NCI-H1048 (cell line): ENCODE measurements at regions not wholly inside any gene's neighbourhood (a gene's known extent, or its start where the extent isn't known, plus 50 kb on each side); places are given as distances from the start of the nearest gene placed in this dataset.
"Not testable (repeated sequence)": the region's sequence is repeated elsewhere in the genome, so short reads cannot be mapped to it uniquely, and the experiment has no call there.

Experiments
- DNase-seq: peaks from one replicate; lab custom pipeline; 2025; lab: John Stamatoyannopoulos, UW

- DNase-seq = no peak
Measured at GRCh38 chr10:105785721-105786120, 1144.6 kb downstream of the SORCS3 start.

- no peak for DNase-seq
Measured at GRCh38 chr10:105783936-105784483, 1142.9 kb downstream of the SORCS3 start.

DNA sequence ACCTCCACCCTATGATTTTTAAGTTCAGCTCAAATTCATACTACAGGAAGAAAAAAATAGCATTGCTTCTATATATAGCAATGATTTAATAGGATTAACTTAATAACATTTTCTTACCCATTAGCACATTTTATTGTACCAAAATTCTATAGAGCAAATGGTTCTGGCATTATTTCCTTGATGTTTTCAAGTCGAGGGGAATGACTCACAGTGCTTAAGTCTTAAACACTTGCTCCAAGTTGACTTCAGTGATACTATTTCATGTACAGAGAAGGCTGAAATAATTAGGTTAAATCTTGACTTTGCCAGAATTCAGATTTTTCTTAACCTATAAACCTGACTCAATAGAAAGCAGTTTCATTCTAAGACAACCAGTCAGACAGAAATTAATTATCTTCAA, 1133.8 kb downstream of the SORCS3 start:
- DNase-seq = no peak

DNA sequence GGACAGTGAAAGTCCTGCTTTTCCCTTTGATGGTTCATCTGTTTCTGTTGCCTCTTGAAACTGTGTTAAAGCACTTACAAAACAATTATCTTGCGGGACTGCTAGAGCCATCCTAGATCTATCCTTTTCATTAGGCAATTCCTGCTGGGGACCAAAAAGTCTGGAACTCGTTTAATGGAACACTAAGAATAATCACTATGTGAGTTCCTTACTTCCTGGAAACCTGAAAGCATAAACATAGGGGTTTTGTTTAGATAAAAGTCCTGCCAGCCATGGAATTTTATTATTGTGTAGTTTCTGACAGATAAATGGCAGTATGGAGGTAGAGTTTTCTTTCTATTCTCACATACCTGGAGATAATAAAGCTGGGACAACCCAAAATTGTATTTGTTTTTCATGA, 1133.3 kb downstream of the SORCS3 start:
- no peak for DNase-seq

GRCh38 chr10:105770524-105771212, 1129.6 kb downstream of the SORCS3 start:
- no peak for DNase-seq

GRCh38 chr10:105769248-105770184, 1128.4 kb downstream of the SORCS3 start:
- no peak for DNase-seq

GRCh38 chr10:105763611-105764010, 1122.5 kb downstream of the SORCS3 start:
- no peak for DNase-seq

GRCh38 chr10:105761576-105762260, 1120.6 kb downstream of the SORCS3 start:
- DNase-seq = no peak

GRCh38 chr10:105759669-105760068, 1118.6 kb downstream of the SORCS3 start:
- no peak for DNase-seq

- DNase-seq = no peak
Measured at GRCh38 chr10:105758209-105758998, 1117.3 kb downstream of the SORCS3 start.

DNA sequence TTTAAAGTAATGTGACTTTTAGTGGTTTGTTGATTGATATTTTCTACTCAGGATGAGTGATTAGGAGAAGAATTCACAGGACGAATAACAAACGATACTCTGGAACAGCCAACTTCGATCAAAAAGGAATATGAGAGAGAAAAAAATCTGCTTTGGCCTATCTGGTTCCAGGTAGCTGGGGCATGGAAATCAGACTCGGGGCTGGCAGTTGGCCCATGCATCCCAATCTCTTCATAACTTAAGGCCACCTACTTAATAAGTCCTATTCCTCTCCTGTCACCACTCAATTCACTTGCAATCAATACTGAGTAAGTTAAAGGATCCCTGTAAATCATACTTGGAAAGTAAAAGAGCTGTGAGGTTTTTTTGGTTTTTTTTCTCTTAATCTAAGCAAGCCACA, 1116.2 kb downstream of the SORCS3 start:
- DNase-seq = no peak

GRCh38 chr10:105756386-105756785, 1115.3 kb downstream of the SORCS3 start:
- DNase-seq = no peak

DNA sequence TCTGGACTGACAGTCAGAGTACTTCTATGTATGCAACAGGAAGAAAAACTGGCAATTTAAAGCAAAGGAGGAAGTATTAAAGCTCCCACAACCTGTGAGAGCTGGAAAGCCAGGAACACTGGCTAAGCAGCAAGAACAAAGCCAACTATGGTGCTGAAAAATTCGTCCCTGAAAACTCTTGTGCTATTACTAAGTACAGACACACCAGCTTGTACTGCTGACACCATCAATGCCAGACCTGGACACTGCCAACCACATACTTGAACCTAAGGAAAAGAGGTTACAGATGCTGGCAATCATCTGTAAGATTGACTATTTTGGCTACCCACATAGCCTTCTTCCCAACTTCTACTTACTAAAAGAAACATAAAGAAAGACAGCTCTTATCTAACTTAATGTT, 1110.6 kb downstream of the SORCS3 start:
- no peak for DNase-seq

DNA sequence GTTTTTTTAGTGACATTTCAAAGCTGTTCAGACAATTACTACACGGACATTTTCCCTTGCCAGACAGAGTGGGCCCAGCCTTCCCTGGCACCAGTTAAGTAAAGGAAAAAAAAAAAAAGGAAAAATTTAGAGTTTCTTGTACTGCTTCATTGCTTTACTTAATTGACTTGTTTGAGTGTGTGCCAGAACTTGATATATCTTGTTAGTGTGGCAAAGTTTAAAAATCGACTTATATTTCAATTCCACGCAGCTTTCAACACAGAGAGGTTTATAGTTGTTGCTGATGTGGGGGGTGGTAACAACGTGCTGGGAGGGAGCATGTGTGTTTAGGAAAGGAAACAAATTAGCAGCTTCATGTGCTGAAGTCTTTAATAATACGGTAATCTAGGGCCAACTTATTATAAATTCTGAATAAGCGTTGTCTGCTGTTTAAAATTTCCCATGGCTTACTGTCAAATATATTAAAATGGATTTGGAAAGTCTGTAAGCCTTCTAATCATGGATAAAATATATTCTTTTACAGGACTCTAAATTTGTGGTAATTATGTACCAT, 1104.6 kb downstream of the SORCS3 start:
- no peak for DNase-seq

GRCh38 chr10:105743343-105744056, 1102.4 kb downstream of the SORCS3 start:
- DNase-seq = no peak

DNA sequence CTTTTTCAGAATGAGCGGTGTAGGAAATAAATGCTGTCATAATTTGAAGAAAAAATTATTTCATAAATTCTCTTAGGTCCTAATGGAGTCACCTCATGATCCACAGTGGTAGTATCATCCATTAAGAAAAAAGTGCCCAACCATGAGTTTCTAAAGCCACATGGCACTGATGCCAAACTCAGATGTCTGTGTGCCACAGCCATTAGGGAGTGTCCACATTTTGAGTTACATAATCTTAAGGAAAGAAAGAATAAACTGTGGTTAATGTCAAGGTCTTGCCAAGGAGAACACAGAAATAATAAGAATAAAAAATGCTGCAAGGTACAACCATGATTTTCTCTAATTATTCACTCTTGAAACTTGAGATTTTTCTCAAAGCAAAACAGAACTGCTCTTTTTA, 1101.8 kb downstream of the SORCS3 start:
- no peak for DNase-seq

DNA sequence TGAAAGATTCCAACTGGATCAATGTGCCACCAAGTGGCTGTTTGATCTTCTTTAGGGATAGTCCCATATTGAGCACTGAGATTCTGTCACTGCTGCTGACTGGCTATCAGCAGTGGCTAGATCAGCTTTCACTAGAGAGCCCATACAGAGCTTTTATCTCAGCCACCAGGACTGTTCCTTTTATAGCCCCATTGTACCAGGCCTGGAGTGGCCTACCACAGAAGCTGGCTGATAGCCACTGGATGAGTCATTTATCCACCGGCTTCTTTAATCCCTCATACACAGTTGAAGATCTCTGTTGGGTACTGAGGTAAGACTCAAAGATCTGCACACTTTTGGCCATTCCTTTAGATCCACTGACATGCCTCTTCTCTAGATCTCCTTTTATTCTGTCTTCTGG, 1101.1 kb downstream of the SORCS3 start:
- no peak for DNase-seq

DNA sequence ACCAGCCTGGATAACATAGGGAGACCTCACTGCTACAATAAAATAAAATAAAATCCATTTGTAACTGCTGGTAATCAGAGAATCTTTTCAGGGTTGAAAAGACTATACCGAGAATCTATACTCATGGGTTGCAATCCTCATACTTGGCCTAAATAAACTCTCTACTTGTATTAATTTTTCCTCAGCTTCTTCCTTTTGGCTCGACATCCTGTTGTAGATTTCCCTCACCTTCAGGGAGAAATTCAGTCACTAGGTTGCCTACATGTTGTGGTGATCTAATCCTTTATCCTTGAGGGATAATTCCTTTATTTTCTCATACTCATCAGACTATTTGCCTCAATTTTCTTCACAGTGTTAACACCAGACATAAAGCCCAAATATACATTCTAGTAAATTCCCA, 1093.4 kb downstream of the SORCS3 start:
- no peak for DNase-seq

- DNase-seq = no peak
Measured at GRCh38 chr10:105733924-105734323, 1092.8 kb downstream of the SORCS3 start.

DNA sequence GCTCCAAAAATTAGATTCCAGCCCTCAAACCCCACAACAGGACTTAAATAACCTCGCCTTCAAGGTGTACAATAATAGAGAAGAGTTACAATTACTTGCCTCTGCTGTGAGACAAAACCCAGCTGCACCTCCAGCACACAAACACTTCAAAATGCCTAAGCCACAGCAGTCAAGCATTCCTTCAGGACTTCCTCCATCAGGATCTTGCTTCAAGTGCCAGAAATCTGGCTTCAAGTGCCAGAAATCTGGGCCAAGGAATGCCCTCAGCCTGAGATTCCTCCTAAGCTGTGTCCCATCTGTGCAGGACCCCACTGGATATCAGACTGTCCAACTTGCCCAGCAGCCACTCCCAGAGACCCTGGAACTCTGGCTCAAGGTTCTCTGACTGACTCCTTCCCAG, 1088.3 kb downstream of the SORCS3 start:
- no peak for DNase-seq

- DNase-seq = not testable (repeated sequence)
Measured at GRCh38 chr10:105727586-105727985, 1086.5 kb downstream of the SORCS3 start.
